ENCODE measurements at regions not wholly inside any gene's neighbourhood (a gene's known extent, or its start where the extent isn't known, plus 50 kb on each side); places are given as distances from the start of the nearest gene placed in this dataset.
"Not testable (repeated sequence)": the region's sequence is repeated elsewhere in the genome, so short reads cannot be mapped to it uniquely, and the experiment has no call there.

DNA sequence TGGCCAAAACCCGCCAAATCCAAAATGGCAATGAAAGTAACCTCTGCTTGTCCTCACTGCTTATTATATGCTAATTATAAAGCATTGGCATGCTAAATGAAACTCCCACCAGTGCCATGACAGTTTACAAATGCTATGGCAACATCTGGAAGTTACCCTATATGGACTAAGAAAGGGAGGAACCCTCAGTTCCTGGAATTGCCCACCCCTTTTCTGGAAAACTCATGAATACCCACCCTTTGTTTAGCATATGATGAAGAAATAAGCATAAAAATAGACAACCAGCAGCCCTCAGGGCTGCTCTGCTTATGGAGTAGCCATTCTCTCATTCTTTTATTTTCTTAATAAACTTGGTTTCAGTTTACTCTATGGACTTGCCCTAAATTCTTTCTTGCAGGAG, 269.8 kb downstream of the OLFM4 start:
- H3K4me2 ChIP-seq (ENCODE audit: insufficient read depth, low read length): no peak overlapping the region
- no peaks in the 10 kb centered on the region for H3K27me3 ChIP-seq (ENCODE audit: control insufficient read depth in 2 of 2, insufficient read depth in 2 of 2, low read length in 2 of 2)
- H3K9me3 ChIP-seq (replicated peaks; ENCODE audit: control insufficient read depth, insufficient read depth, low read length): peaks cover 2% of the 10 kb centered on the region
- DNase-seq (ENCODE audit: low read depth, low spot score) (no peak), FAIRE-seq (no peak)
- ChIA-PET POLR2A (no interaction called here), CTCF (no interaction called here)
- H4K20me1 ChIP-seq (replicated peaks; ENCODE audit: control insufficient read depth, extremely low read depth, insufficient read depth, low read length): no peaks in the 10 kb centered on the region
- no peak overlapping the region for H3K4me3 ChIP-seq (replicated peaks in 1 of 3; ENCODE audit: insufficient read depth in 1 of 3, low read depth in 1 of 3, low read length in 3 of 3)
- H3K27ac ChIP-seq (ENCODE audit: insufficient read depth, low read depth, low read length): no peak overlapping the region
- dilution Hi-C loops (cut with MboI; ENCODE audit: extremely low pct_ligation_motif_present, low sequenced_read_pairs) (no loop called here), intact Hi-C loops (cut with micrococcal nuclease) (no loop called here)
- H3K79me2 ChIP-seq (ENCODE audit: control insufficient read depth, insufficient read depth, low read length): no peaks in the 10 kb centered on the region
- no peak overlapping the region for H2AFZ ChIP-seq (ENCODE audit: low read depth, low read length)
- H3K9ac ChIP-seq (replicated peaks; ENCODE audit: extremely low read depth, insufficient read depth, low read length): no peak overlapping the region
- BruUV-seq (replicated peaks): no TSS peak
- H3K36me3 ChIP-seq (ENCODE audit: control insufficient read depth in 2 of 2, extremely low read depth in 1 of 2, insufficient read depth in 2 of 2, low read length in 2 of 2): no peaks in the 10 kb centered on the region
- no peaks in the 10 kb centered on the region for H3K9me1 ChIP-seq (replicated peaks; ENCODE audit: control insufficient read depth, extremely low read depth, insufficient read depth, low read length)
- H3K4me1 ChIP-seq (ENCODE audit: control insufficient read depth, extremely low read depth, insufficient read depth, low read length): no peaks in the 10 kb centered on the region
- TF ChIP-seq POLR2AphosphoS5 (IDR thresholded peaks at IDR 0.05; ENCODE audit: insufficient read depth, low read depth, low read length) (no peak), FOS (IDR thresholded peaks at IDR 0.05; ENCODE audit: borderline replicate concordance, insufficient read depth, low read length) (no peak), GATA2 (IDR thresholded peaks at IDR 0.05; ENCODE audit: insufficient read depth, insufficient read length, low read depth, low read length) (no peak)

DNA sequence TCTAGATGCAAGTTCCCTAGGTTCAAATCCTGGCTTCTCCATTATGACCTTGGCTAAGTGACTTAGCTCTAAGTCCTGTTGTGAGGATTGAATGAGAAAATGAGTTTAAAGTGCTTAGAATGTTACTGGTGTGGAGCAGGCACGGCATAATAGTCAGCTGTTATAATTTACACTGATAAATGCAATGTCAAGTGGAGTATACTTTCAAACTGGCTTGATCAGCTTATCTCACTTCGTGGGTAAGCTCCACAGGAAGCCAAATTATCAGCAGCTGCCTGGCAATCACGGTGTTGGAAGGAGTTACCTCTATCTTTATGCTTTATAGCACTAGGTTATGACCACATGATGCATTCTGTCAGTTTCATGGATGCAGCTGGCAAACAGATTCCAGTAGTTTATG, 272.8 kb downstream of the OLFM4 start:
- no TSS peak for BruUV-seq (replicated peaks)
- Histone ChIP-seq H3K79me2 (ENCODE audit: control insufficient read depth, insufficient read depth, low read length) (no peaks in the 10 kb centered on the region), H3K9me3 (replicated peaks; ENCODE audit: control insufficient read depth, insufficient read depth, low read length) (no peaks in the 10 kb centered on the region), H3K4me1 (ENCODE audit: control insufficient read depth, extremely low read depth, insufficient read depth, low read length) (no peaks in the 10 kb centered on the region), H3K4me3 (replicated peaks in 1 of 3; ENCODE audit: insufficient read depth in 1 of 3, low read depth in 1 of 3, low read length in 3 of 3) (no peak overlapping the region), H3K36me3 (ENCODE audit: control insufficient read depth in 2 of 2, extremely low read depth in 1 of 2, insufficient read depth in 2 of 2, low read length in 2 of 2) (no peaks in the 10 kb centered on the region), H3K4me2 (ENCODE audit: insufficient read depth, low read length) (no peak overlapping the region), H4K20me1 (replicated peaks; ENCODE audit: control insufficient read depth, extremely low read depth, insufficient read depth, low read length) (no peaks in the 10 kb centered on the region), H2AFZ (ENCODE audit: low read depth, low read length) (no peak overlapping the region), H3K9me1 (replicated peaks; ENCODE audit: control insufficient read depth, extremely low read depth, insufficient read depth, low read length) (no peaks in the 10 kb centered on the region), H3K27me3 (ENCODE audit: control insufficient read depth in 2 of 2, insufficient read depth in 2 of 2, low read length in 2 of 2) (no peaks in the 10 kb centered on the region), H3K27ac (ENCODE audit: insufficient read depth, low read depth, low read length) (no peak overlapping the region), H3K9ac (replicated peaks; ENCODE audit: extremely low read depth, insufficient read depth, low read length) (no peak overlapping the region)
- intact Hi-C loops (cut with micrococcal nuclease) (no loop called here), dilution Hi-C loops (cut with MboI; ENCODE audit: extremely low pct_ligation_motif_present, low sequenced_read_pairs) (no loop called here)
- CTCF ChIA-PET: no interaction called here
- POLR2A ChIA-PET: no interaction called here
- TF ChIP-seq FOS (IDR thresholded peaks at IDR 0.05; ENCODE audit: borderline replicate concordance, insufficient read depth, low read length) (no peak), POLR2AphosphoS5 (IDR thresholded peaks at IDR 0.05; ENCODE audit: insufficient read depth, low read depth, low read length) (no peak), EZH2 (IDR thresholded peaks at IDR 0.05; ENCODE audit: borderline replicate concordance, low read depth, low read length, severe bottlenecking) (no peak), JUN (IDR thresholded peaks at IDR 0.05; ENCODE audit: borderline replicate concordance, insufficient read depth, insufficient read length, low read depth) (no peak), MYC (IDR thresholded peaks at IDR 0.05; ENCODE audit: low read depth, low read length) (no peak), GATA2 (IDR thresholded peaks at IDR 0.05; ENCODE audit: insufficient read depth, insufficient read length, low read depth, low read length) (no peak), POLR2A (IDR thresholded peaks at IDR 0.05; ENCODE audit: low read depth, low read length) (no peak)
- TF ChIP-seq, protein P1, sequence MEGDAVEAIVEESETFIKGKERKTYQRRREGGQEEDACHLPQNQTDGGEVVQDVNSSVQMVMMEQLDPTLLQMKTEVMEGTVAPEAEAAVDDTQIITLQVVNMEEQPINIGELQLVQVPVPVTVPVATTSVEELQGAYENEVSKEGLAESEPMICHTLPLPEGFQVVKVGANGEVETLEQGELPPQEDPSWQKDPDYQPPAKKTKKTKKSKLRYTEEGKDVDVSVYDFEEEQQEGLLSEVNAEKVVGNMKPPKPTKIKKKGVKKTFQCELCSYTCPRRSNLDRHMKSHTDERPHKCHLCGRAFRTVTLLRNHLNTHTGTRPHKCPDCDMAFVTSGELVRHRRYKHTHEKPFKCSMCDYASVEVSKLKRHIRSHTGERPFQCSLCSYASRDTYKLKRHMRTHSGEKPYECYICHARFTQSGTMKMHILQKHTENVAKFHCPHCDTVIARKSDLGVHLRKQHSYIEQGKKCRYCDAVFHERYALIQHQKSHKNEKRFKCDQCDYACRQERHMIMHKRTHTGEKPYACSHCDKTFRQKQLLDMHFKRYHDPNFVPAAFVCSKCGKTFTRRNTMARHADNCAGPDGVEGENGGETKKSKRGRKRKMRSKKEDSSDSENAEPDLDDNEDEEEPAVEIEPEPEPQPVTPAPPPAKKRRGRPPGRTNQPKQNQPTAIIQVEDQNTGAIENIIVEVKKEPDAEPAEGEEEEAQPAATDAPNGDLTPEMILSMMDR (IDR thresholded peaks at IDR 0.05; ENCODE audit: extremely low read depth in 1 of 2, insufficient read depth in 1 of 2, low read depth in 1 of 2, low read length in 2 of 2): no peak
- TF ChIP-seq, protein P2, sequence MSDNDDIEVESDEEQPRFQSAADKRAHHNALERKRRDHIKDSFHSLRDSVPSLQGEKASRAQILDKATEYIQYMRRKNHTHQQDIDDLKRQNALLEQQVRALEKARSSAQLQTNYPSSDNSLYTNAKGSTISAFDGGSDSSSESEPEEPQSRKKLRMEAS (IDR thresholded peaks at IDR 0.05; ENCODE audit: insufficient read depth, insufficient read length): no peak
- FAIRE-seq: no peak
- DNase-seq (ENCODE audit: low read depth, low spot score): no peak

DNA sequence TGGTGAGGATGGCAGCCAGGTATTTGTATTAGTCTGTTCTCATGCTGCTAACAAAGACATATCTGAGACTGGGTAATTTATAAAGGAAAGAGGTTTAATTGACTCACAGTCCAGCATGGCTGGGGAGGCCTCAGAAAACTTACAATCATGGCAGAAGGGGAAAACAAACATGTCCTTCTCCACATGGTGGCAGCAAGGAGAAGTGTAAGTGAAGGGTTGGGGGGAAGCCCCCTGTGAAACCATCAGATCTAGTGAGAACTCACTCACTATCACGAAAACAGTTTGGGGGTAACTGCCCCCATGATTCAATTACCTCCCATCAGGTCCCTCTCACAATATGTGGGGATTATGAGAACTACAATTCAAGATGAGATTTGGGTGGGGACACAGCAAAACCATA, 276.8 kb downstream of the OLFM4 start:
- FAIRE-seq; H3K9me3 ChIP-seq (replicated peaks; ENCODE audit: control insufficient read depth, insufficient read depth, low read length); BruUV-seq (replicated peaks); H3K4me1 ChIP-seq (ENCODE audit: control insufficient read depth, extremely low read depth, insufficient read depth, low read length); H3K9me1 ChIP-seq (replicated peaks; ENCODE audit: control insufficient read depth, extremely low read depth, insufficient read depth, low read length); intact Hi-C loops (cut with micrococcal nuclease); POLR2A ChIA-PET; H3K4me2 ChIP-seq (ENCODE audit: insufficient read depth, low read length); H3K36me3 ChIP-seq (ENCODE audit: control insufficient read depth in 2 of 2, extremely low read depth in 1 of 2, insufficient read depth in 2 of 2, low read length in 2 of 2); H2AFZ ChIP-seq (ENCODE audit: low read depth, low read length); H3K4me3 ChIP-seq (replicated peaks in 1 of 3; ENCODE audit: insufficient read depth in 1 of 3, low read depth in 1 of 3, low read length in 3 of 3); H4K20me1 ChIP-seq (replicated peaks; ENCODE audit: control insufficient read depth, extremely low read depth, insufficient read depth, low read length); H3K79me2 ChIP-seq (ENCODE audit: control insufficient read depth, insufficient read depth, low read length); CTCF ChIA-PET; H3K27me3 ChIP-seq (ENCODE audit: control insufficient read depth in 2 of 2, insufficient read depth in 2 of 2, low read length in 2 of 2); DNase-seq (ENCODE audit: low read depth, low spot score); H3K9ac ChIP-seq (replicated peaks; ENCODE audit: extremely low read depth, insufficient read depth, low read length); H3K27ac ChIP-seq (ENCODE audit: insufficient read depth, low read depth, low read length); dilution Hi-C loops (cut with MboI; ENCODE audit: extremely low pct_ligation_motif_present, low sequenced_read_pairs): not testable (repeated sequence)
